IPS DF 4.7 (cell line): ENCODE measurements at regions not wholly inside any gene's neighbourhood (a gene's known extent, or its start where the extent isn't known, plus 50 kb on each side); places are given as distances from the start of the nearest gene placed in this dataset.
"Not testable (repeated sequence)": the region's sequence is repeated elsewhere in the genome, so short reads cannot be mapped to it uniquely, and the experiment has no call there.

Experiments used
- DNase-seq: peaks from one replicate; pipeline ENCODE4 v3.0.0-alpha.2; 2013; ENCODE audit warnings: low spot score; ENCODE audit errors: extremely low read depth

DNA sequence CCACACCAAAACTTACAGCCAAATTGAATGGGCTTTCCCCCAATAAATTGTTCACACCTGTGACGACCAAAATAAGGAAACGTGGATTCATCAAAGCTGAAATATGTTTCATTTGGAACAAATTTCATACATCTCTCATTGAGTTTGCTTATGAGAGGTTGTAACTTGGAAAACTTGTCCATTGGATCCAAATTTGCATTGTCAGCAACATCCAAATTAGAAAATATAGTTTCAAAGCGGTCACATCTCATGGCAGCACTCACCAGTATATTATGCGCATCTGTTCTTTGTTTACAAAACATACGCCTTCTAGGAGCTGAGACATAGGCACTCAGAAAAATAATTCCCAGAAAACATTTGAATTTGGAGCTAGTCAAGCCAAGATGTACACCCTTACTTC, 1028.2 kb upstream of the USP15 start:
- no peak for DNase-seq

DNA sequence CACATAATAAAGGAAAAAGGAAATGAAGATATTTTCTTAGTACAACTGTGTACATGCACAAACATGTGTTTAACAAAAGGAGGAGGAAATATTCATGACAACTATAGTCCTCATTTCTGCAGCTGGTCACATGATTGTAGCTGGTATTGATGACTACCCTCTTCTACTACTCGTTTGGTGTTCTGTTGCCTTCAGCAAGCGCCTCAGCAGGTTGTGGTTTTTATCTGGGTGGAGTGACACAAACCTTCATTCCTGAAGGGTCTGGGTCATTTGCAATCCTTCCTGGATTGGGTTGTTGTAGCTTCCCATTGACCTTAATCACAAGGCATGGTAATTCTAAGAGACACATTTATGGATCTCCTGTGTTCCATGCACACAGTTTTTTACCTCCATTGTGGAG, 1009.9 kb upstream of the USP15 start:
- no peak for DNase-seq

DNA sequence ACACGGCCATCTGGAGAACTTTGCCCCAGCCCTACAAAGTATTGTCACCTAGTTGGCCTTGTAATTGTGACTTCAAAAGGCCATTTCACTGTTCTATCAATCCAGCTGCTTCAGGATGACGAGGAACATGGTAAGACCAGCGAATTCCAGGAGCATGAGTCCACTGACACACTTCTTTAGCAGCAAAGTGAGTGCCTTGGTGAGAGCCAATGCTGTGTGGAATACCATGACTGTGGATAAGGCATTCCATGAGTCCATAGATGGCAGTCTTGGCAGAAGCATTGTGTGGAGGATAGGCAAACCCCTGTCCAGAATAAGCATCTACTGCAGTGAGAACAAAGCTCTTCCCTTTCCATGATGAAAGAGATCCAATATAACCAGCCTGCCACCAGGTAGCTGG, 1009.1 kb upstream of the USP15 start:
- no peak for DNase-seq

DNA sequence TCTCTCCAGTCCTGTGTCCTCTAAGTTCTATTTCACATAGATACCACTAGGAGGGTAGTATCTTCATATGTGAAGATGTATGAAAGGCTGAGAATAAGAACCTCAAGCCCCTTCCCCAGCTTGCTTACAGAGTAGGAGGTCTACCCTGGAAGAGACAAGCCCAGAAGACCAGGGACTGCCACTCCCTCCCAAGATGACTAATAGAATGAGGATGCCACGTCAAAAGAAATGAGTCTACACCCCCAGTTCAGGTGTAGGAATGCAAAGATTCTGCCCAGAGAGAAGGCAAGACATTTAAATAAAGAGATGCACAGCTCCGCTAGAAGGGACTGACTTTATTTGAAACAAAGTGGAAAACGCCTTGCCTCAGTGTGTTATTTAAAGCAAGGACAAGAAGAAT, 1006.0 kb upstream of the USP15 start:
- DNase-seq = no peak

DNA sequence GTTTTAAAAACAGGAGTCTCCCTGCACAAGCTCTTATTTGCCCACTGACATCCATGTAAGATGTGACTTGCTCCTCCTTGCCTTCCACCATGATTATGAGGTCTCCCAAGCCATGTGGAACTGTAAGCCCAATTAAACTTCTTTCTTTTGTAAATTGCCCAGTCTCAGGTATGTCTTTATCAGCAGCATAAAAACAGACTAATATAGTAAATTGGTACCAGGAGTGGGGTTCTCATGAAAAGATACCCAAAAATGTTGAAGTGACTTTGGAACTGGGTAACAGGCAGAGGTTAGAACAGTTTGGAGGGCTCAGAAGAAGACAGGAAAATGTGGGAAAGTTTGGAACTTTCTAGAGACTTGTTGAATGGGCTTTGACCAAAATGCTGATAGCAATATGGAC, 995.9 kb upstream of the USP15 start:
- not testable (repeated sequence) for DNase-seq

DNA sequence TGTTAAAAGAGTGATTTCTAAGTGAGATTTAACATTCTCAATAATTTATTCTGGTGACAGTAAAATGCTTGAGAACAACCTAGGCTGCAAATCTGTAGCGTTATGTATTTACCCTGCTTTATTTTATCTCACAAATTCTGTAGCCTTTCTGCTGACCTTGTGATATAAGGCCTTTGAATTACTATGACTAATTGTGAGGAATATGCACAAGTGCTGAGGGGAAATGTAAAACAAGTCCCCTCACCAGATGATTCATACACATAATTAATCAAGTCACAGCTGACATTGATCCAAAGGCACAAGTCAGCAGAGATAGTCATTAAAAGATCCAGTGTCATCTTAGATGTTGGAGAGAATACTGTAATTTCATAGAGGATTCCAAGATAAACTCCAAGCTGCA, 992.7 kb upstream of the USP15 start:
- DNase-seq = no peak

DNA sequence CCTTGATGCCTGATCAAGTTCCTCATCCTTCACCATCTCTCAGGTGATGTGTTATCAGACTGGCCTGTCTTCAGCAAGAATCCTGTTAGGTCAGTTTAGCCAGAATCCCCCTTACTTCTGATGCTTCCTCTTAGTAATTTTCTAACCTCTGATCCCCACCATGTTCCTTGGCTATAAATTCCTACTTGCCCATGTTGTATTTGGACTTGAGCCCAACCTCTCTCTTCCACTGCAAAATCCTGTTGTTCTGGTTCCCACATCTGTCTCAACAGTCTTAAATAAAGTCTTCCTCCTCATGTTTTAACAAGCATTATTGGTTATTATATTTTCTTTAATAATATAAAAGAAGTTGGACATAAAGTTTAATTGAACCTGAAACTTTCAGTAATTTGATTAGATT, 987.8 kb upstream of the USP15 start:
- DNase-seq = no peak

DNA sequence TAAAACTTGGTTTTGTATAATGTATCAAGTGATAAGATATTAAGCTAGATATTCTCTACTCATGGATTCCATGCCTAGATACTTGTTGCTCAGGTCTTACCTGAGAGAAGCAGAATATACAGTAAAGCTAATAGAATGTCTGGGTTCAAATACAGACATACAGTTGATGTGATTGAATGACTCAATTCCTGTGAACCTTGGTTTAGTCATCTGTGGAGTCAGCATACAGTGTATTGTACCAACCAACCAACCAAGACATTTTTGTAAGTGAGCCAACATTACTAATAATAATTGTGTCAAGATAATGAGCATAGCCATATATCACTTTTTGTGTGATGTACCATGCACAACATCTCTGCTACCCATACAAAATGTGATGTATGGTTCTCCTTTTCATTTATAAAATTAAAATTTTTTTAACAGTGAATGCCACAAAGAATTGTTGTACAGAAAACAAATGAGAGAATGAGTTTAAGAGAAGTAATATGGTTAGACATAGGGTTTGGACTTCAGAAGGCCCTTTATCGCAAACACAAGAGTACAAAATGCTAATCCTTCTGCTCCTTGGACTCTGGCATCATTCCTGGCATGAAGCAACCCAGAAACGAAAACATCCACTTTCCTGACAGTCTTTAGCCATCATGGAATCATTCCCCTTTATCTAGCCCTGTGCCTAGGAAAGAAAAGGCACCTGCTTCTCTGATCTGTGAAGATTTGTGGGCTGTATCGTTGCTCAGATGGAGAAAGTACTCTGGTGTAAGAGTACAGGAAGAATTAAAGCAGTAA, 977.2 kb upstream of the USP15 start:
- DNase-seq = no peak

DNA sequence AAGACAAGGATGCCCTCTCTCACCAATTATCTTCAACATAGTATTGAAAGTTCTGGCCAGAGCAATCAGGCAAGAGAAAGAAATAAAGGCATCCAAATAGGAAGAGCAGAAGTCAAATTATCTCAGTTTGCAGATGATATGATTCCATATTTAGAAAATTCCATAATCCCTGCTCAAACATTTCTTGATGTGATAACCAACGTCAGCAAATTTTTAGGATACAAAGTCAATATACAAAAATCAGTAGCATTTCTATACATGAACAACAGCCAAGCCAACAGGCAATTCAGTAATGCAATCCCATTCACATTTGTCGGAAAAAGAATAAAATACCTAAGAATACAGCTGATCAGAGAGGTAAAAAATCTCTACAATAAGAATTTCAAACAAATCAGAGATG, 969.7 kb upstream of the USP15 start:
- no peak for DNase-seq

DNA sequence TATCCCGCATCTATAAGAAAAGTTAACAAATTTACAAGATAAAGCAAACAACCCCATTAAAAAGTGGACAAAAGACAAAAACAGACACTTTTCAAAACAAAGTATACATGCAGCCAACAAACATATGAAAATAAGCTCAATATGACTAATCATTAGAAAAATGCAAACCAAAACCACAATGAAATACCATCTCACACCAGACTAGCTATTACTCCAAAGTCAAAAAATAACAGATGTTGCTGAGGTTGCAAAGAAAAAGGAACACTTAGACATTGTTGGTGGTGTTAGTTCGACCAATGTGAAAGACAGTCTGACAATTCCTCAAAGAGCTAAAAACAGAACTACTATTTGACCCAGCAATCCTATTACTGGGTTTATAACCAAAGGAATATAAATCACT, 968.6 kb upstream of the USP15 start:
- DNase-seq = no peak

DNA sequence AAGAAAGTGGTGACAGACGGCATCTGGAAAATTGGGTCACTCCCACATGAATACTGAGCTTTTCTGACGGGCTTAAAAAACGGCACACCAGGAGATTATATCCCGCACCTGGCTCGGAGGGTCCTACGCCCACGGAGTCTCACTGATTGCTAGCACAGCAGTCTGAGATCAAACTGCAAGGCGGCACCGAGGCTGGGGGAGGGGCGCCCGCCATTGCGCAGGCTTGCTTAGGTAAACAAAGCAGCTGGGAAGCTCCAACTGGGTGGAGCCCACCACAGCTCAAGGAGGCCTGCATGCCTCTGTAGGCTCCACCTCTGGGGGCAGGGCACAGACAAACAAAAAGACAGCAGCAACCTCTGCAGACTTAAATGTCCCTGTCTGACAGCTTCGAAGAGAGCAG, 966.2 kb upstream of the USP15 start:
- DNase-seq = not testable (repeated sequence)

DNA sequence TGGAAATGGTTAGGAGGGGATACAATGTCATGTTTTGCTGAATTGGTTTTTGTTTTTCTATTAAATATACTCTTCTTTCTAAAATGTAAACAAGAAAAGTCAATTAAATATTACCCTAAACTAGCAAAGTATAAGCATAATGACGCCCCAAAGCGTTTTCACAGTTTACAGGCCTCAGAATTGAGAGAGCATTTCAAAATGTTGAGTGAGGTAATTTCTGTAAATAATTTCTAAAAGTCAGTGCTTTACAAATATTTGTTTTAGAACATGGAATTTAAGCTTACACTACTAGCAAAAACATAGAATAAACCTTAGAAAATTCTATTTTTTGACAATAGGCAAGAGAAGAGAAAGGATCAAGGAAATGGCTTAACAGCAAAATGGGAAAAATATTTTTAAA, 958.4 kb upstream of the USP15 start:
- no peak for DNase-seq

DNA sequence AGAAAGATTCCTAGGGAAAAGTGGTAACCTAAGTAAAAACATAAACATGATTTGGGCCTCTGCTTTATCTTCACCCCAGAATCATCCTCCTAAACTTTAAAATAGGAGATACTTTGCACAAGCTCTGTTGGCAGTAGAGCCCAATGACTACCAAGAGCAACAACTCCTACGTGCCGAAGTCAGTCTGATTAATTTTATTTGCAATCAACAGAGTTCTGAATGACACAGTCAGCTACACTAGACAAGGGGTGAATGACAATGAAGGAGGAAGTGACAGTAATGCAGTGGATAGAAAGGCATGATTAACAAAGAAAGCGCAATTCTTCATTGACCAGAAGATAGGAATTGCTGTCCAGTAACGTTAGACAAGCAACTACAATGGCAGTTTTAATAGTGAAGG, 957.9 kb upstream of the USP15 start:
- no peak for DNase-seq

DNA sequence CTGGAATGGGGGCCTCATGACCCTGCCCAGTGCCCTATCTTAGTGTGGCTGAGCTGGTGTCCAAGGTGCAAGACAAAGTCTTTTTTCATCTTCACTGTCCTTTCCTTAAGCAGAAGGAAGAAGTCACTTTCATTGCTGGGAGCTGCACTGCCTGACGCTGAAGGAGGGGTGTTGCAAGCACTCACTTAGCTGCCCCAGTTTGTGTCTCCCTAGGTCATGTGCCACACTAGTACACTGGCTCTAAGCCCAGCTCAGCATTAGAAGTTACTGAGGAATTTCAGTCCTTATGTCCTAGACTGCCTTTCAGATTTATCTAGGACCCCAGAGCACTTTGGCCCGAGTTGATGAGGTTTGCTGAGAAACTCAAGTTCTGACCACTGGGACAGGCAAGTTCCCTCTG, 952.0 kb upstream of the USP15 start:
- no peak for DNase-seq

DNA sequence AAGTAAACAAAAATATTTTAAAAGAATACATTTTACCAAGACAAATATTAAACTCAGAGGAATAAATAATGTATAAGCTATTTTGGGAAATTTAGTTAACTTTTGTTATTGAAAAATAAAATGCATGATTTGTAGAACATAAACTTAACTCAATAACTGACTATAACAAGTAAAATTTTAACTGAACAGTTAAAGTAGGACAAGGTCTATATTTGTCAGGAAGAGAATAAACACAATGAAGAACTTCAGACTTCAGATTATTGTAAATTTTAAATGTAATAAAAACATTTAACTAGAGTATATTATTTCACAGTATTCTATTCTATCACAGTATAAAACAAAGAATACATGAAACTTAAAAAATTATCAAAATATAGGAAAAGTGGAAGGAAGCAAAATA, 948.8 kb upstream of the USP15 start:
- no peak for DNase-seq

DNA sequence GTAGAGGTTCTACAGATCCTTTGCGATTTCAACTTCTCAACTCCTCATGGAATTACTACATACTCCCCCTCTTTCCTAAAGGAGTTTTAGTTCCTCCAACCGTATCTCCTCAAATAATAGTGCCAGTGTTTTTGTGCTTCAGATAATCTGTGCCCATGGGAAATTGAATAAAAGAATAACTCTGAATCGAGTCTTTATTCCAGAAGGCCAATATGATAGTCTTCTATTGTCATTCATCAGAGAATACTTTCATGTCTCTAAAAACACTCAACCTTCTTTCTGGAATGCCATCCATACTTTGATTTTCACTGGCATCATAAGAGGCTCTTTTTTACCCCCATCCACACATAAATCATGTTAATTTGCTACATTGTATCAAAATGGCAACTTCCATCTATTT, 911.3 kb upstream of the USP15 start:
- no peak for DNase-seq

DNA sequence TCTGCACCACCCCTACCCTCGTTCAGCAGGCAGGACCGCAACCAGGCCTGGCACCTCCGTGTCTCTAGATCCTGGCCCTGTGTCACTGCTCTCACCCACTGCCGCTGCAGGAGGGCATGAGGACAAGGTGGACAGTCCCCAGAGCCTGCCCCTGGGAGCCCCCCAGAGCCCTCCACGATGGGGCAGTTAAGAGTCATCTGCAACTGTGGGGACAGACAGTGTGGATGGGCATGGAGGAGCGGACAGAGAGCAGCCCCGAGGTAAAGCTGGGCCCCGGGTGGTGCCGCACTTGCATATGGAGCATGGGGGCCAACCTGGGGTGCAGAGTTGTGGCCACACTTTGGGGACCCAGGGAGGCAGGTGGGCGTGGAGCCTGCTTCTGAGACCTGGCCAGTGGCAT, 905.1 kb upstream of the USP15 start:
- DNase-seq = no peak

DNA sequence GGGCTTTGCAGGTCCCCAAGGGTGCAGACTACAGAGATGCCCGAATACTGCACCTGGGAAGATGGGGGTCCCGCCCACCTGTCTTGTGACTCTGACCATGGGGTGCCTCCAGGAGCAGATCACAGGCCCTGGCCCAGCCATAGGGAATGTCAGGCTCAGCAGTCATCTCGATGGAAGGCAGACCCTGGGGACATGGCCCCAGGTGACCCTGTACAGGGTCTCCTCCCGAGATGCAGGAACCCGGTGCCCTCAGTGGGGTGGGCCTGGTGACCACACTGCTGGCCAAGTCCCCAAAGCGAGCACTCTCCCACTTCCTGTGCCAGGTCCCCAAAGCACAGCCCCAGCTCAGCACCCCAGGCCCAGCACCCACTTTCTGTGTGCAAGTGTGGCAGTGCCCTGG, 903.7 kb upstream of the USP15 start:
- DNase-seq = no peak

DNA sequence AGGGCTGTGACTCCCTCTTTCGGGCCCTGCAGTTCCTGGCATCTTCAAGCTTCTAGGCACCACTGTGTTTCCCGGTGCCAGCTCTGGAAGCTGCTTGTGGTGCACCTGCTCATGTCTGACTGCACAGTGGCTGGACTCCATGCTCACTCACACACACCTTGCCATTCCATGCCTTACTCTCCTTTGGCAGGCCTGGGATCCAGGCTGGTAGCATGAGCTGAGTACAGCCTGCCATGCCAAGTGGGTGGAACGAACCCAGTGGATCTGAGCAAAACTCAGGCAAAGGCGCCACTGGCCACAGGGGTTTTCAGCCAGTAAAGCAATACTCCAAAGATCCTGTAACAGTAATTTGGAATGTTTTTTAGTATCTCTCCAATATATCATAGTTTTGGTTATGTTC, 902.7 kb upstream of the USP15 start:
- DNase-seq = no peak

DNA sequence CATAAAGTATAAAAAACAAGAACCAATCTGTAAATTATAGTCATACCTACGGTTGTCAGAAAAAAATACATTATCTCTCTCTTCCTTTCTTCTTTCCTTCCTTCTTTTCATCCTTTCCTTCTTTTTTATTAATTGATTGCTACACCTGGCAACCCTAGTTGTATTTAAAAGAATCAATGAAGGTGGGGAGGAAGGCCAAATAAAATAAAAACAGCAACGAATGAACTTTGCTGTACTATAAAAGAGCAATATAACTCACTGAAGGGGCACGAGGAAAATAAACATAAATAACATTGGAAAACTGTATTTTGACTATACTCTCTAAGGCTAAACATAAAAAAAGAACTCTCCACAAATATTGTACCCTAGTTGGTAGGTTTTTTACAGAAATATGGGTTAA, 898.2 kb upstream of the USP15 start:
- DNase-seq = no peak

DNA sequence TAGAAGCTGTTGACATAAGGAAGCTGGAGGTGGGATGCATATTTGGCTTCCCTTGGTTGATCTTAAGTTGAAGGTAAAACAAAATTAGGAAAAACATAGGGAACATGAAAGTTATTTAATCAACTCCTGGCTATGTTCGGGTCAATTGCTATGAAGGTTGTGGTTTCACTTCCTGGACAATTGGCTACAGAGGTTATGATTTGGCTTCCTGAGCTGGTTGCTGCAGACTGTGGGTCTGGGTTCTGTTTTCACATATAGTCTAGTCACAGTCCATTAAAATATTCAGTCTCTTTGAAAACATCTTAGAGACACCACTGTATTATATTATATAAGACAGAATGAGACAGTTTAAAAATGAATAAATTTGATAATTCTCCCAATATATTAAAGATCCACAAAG, 895.2 kb upstream of the USP15 start:
- DNase-seq = no peak

DNA sequence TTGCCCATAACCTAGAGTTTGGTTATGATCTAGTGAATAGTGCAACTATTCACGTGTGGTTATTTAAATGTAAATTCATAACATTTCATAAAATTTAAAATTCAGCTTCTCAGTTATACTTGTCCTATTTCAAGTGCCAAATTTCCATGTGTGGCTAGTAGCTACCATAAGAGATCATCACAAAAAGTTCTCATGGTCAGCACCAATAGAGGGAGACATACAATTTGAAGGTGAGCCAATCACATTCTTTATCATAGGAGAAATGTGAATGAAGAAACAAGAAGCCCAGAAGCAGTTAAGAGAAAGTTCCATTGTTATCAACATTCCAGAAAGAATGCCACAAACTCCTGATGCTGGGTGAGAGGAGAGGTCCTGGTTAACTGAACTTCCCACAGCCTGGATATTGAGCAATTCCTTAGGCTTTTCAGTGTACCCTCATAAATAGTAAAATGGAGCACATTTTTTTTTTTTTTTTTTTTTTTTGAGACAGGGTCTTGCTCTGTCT, 892.9 kb upstream of the USP15 start:
- no peak for DNase-seq

DNA sequence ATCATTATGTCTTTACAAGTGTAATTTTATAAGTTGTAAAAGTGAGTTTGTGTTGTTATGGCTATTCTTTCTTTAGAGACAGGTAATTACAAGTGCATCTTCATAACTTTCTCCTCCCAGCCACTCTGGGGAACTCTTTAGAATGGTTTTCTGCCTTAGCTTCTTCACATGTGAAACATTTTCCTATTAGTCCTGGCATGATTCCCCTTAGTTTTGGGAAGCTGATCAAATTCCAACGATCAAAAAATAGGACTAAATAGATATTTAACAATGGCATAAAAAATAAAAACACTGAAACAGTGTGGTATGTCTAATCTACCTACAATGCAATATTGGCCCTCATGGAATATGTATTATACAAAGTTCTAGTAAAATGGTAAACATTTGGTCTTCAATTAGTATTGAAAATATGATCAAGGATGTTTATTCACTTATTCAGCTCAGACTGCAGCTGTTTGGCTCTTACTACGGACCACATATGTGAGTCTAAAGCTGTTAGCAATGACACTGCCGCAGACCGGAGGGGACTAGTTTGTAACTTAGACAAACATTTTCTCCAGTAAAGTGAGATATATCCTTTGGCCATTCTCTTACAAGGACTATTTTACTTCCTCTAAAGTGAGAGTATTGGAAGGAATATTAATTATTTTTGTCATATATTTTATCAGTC, 890.8 kb upstream of the USP15 start:
- no peak for DNase-seq
